ENCODE measurements at regions not wholly inside any gene's neighbourhood (a gene's known extent, or its start where the extent isn't known, plus 50 kb on each side); places are given as distances from the start of the nearest gene placed in this dataset.

DNA sequence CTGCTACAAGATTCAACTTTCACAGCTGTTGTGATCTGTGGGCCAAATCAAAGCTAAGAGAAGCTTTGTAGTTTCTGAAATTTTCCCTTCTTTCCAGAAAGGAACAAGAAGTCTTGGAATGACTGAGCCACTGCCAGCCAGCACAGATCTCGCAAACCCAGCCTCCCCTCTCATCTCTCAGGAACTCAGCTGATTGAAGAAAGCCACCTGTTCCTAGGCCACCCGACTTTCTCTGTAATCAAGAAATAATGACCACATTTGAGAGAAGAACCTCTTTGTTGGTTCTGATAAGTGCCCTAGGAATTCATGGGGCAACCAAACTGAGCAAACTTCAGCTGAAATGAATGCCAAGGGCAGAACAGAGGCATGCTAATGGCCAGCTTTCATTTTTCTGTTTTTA, 61.7 kb downstream of the HDGFL1 start:
- 54 to 59% (median 57%) methylated on average over 2 of the region's 2 CpGs for WGBS, 4 donors
- H3K27ac ChIP-seq, result no peak overlapping the region
- intact Hi-C loops (cut with DNase I), result no loop called here

DNA sequence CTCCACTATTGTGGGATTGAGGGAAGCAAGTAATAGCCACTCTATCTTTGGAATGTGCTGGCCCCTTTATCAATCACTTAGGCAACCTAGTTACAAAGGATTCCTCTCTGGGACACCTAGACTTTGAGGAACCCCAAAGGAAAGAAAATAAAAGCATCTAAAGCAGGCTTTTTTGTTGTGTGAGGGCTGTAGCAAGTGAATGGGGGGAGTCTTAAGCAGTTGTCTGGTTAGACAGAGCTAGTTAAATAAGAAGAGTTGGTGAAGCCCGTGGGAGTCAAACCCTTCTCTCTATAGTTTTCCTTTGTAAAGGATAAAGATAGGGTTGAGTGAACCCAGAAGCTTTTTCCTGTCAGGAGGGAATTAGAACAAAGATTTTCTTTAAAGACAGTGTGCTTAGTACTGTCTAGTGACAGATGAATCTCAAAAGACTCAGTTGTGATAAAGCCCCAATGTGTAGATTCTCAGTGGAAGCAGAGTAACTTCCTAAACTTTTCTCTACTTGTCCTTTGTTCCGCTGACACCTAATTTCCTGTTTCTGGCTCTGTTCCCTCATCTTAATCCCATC, 63.3 kb downstream of the HDGFL1 start:
- intact Hi-C loops (cut with DNase I), result no loop called here
- H3K9me3 ChIP-seq (replicated peaks in 1 of 3), result no peaks in the 10 kb centered on the region
- no peaks in the 10 kb centered on the region for H3K4me1 ChIP-seq (replicated peaks in 1 of 2)
- no peak for DNase-seq
- TF ChIP-seq, protein P1, sequence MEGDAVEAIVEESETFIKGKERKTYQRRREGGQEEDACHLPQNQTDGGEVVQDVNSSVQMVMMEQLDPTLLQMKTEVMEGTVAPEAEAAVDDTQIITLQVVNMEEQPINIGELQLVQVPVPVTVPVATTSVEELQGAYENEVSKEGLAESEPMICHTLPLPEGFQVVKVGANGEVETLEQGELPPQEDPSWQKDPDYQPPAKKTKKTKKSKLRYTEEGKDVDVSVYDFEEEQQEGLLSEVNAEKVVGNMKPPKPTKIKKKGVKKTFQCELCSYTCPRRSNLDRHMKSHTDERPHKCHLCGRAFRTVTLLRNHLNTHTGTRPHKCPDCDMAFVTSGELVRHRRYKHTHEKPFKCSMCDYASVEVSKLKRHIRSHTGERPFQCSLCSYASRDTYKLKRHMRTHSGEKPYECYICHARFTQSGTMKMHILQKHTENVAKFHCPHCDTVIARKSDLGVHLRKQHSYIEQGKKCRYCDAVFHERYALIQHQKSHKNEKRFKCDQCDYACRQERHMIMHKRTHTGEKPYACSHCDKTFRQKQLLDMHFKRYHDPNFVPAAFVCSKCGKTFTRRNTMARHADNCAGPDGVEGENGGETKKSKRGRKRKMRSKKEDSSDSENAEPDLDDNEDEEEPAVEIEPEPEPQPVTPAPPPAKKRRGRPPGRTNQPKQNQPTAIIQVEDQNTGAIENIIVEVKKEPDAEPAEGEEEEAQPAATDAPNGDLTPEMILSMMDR (IDR thresholded peaks at IDR 0.05), result no peak
- no peak for TF ChIP-seq POLR2A (IDR thresholded peaks at IDR 0.05)
- H3K36me3 ChIP-seq (replicated peaks in 1 of 2), result no peaks in the 10 kb centered on the region
- H3K27me3 ChIP-seq, result no peaks in the 10 kb centered on the region
- H3K27ac ChIP-seq, result no peak overlapping the region
- WGBS, 4 donors, result 86 to 96% (median 91%) methylated on average over 2 of the region's 2 CpGs
- H3K4me3 ChIP-seq, result no peak overlapping the region

More for the DNA sequence above, 61.7 kb downstream of the HDGFL1 start:
- H3K27me3 ChIP-seq, result no peaks in the 10 kb centered on the region
- no peaks in the 10 kb centered on the region for H3K9me3 ChIP-seq (replicated peaks in 1 of 3)
- H3K4me1 ChIP-seq (replicated peaks in 1 of 2), result no peaks in the 10 kb centered on the region
- H3K4me3 ChIP-seq, result no peak overlapping the region
- TF ChIP-seq, protein P1 (IDR thresholded peaks at IDR 0.05), result no peak
- no peak for TF ChIP-seq POLR2A (IDR thresholded peaks at IDR 0.05)
- H3K36me3 ChIP-seq (replicated peaks in 1 of 2), result no peaks in the 10 kb centered on the region
- no peak for DNase-seq

DNA sequence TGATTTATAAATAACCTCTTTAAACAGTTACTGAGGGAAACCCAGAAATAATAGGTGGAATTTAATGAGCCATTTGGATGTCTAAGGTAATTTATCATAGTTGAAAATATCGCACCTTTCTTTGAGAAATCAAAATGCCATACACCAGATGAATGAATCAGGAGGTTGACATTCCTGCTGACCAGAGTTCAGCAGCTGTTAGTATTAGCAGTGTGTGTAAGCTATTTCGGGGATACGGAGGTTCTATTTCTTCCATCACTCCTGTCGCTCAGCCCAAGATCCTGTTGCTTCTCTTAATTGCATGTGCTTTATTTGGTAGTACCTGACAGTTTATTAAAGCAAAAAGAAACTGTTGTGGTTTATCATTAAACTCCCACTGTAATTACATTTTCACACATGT, 67.1 kb downstream of the HDGFL1 start:
- DNase-seq, result no peak
- H3K9me3 ChIP-seq (replicated peaks in 1 of 3), result no peaks in the 10 kb centered on the region
- no peaks in the 10 kb centered on the region for H3K27me3 ChIP-seq
- H3K4me3 ChIP-seq, result no peak overlapping the region
- H3K4me1 ChIP-seq (replicated peaks in 1 of 2), result no peaks in the 10 kb centered on the region
- WGBS, 4 donors, result 84 to 90% (median 86%) methylated on average over 4 of the region's 4 CpGs
- no peaks in the 10 kb centered on the region for H3K36me3 ChIP-seq (replicated peaks in 1 of 2)
- no peak overlapping the region for H3K27ac ChIP-seq
- intact Hi-C loops (cut with DNase I), result no loop called here
- no peak for TF ChIP-seq POLR2A (IDR thresholded peaks at IDR 0.05)
- TF ChIP-seq, protein P1 (IDR thresholded peaks at IDR 0.05), result no peak

DNA sequence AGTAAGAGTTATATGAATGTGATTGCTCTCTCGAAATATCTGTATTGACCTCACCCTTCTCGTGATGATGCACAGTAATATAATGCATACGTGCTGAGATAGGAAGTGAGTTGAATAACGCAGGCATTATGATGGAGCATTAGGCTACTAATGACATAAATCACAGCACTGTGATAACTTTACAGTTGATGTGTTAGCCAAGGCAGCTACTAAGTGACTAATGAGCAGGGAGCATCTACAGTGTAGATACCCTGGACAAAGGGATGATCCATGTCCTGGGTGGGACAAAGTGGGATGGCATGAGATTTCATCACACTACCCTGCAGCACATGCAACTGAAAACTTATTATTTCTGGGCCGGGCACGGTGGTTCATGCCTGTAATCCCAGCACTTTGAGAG, 68.4 kb downstream of the HDGFL1 start:
- H3K36me3 ChIP-seq (replicated peaks in 1 of 2), result no peaks in the 10 kb centered on the region
- no peak for TF ChIP-seq POLR2A (IDR thresholded peaks at IDR 0.05)
- TF ChIP-seq, protein P1 (IDR thresholded peaks at IDR 0.05), result no peak
- WGBS, 4 donors, result 85 to 88% (median 86%) methylated on average over 6 of the region's 6 CpGs
- no peak overlapping the region for H3K4me3 ChIP-seq
- intact Hi-C loops (cut with DNase I), result no loop called here
- H3K9me3 ChIP-seq (replicated peaks in 1 of 3), result no peaks in the 10 kb centered on the region
- no peaks in the 10 kb centered on the region for H3K4me1 ChIP-seq (replicated peaks in 1 of 2)
- no peaks in the 10 kb centered on the region for H3K27me3 ChIP-seq
- DNase-seq, result no peak
- H3K27ac ChIP-seq, result no peak overlapping the region
